Loucy (cell line): ENCODE measurements at regions not wholly inside any gene's neighbourhood (a gene's known extent, or its start where the extent isn't known, plus 50 kb on each side); places are given as distances from the start of the nearest gene placed in this dataset.
"Not testable (repeated sequence)": the region's sequence is repeated elsewhere in the genome, so short reads cannot be mapped to it uniquely, and the experiment has no call there.

ENCODE experiments used
- H2AFZ ChIP-seq: fragments of 200-600 bp; sonication (generic); 2 replicates; pipeline ENCODE4 v1.6.0; 2016; ENCODE audit warnings: antibody characterized with exemption, mild to moderate bottlenecking, low read length, moderate library complexity
- H3F3A ChIP-seq: fragments of 200-600 bp; 2 replicates; pipeline ENCODE4 v1.6.0; 2016; ENCODE audit warnings: antibody characterized with exemption, low read depth, mild to moderate bottlenecking
- H3K27me3 ChIP-seq: fragments of 200-600 bp; sonication (generic); 2 replicates; pipeline ENCODE4 v1.6.1; 2014; ENCODE audit warnings: low read length, mild to moderate bottlenecking; ENCODE audit not compliant: insufficient read depth, poor library complexity, severe bottlenecking
- H3K36me3 ChIP-seq: fragments of 200-600 bp; sonication (generic); 2 replicates; pipeline ENCODE4 v1.6.1; 2016; ENCODE audit warnings: low read length; ENCODE audit not compliant: insufficient read depth
- H3K4me1 ChIP-seq: fragments of 200-600 bp; sonication (generic); 2 replicates; pipeline ENCODE4 v1.5.1; 2014; ENCODE audit warnings: low read length, mild to moderate bottlenecking; ENCODE audit not compliant: insufficient read depth, poor library complexity, severe bottlenecking
- H3K4me2 ChIP-seq: fragments of 200-600 bp; sonication (generic); 2 replicates; pipeline ENCODE4 v1.6.0; 2014; ENCODE audit warnings: antibody characterized with exemption, low read length, low read depth, mild to moderate bottlenecking; ENCODE audit not compliant: poor library complexity, severe bottlenecking
- H3K4me3 ChIP-seq: fragments of 200-600 bp; sonication (generic); 2 replicates; pipeline ENCODE4 v1.5.1; 2014; ENCODE audit warnings: low read length, mild to moderate bottlenecking, mixed read lengths; ENCODE audit not compliant: poor library complexity, severe bottlenecking
- H3K79me2 ChIP-seq: fragments of 200-600 bp; sonication (generic); 2 replicates; pipeline ENCODE4 v1.6.1; 2014; ENCODE audit warnings: low read length; ENCODE audit not compliant: insufficient read depth
- H3K9ac ChIP-seq: fragments of 200-600 bp; sonication (generic); 2 replicates; pipeline ENCODE4 v1.6.0; 2014; ENCODE audit warnings: mild to moderate bottlenecking, low read depth, low read length, moderate library complexity; ENCODE audit not compliant: poor library complexity, severe bottlenecking
- H3K9me2 ChIP-seq: fragments of 200-600 bp; sonication (generic); replicated peaks from 2 replicates; pipeline ENCODE4 v1.6.1; 2016; ENCODE audit warnings: low read depth, low read length, mixed read lengths
- H3K9me3 ChIP-seq: fragments of 200-600 bp; sonication (generic); 2 replicates; pipeline ENCODE4 v1.6.1; 2014; ENCODE audit warnings: mild to moderate bottlenecking, antibody characterized with exemption, low read length, low read depth; ENCODE audit not compliant: insufficient read depth
- H4K20me1 ChIP-seq: fragments of 200-600 bp; sonication (generic); 2 replicates; pipeline ENCODE4 v1.6.0; 2014; ENCODE audit warnings: antibody characterized with exemption, low read length, mild to moderate bottlenecking; ENCODE audit not compliant: insufficient read depth, poor library complexity, severe bottlenecking

DNA sequence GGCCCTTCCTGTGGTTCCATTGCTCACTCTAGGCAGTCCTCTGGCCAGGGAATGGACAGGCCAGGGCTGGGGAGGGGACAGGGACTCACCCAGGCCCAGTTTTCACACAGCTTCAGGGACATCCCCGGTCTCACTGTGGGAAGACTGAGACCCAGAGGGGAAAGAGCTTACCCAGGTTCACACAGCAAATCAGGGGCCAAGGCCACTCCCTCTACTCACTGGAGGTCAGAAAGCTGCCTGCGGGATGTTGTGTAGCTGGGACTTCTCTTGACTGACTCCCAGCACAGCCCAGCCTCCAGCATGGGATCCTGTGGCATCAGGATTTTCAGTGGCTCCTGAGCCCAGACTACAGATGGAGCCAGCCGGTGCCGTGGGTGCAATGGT, 122.3 kb upstream of the AKAP13 start:
- H3K79me2 ChIP-seq, H3K27me3 ChIP-seq, H3K9me2 ChIP-seq, H3F3A ChIP-seq, H3K4me2 ChIP-seq, H2AFZ ChIP-seq, H3K36me3 ChIP-seq, H4K20me1 ChIP-seq, H3K9me3 ChIP-seq, H3K4me1 ChIP-seq, H3K9ac ChIP-seq: not testable (repeated sequence)
- H3K4me3 ChIP-seq, result peak overlapping the region; percentile 6

DNA sequence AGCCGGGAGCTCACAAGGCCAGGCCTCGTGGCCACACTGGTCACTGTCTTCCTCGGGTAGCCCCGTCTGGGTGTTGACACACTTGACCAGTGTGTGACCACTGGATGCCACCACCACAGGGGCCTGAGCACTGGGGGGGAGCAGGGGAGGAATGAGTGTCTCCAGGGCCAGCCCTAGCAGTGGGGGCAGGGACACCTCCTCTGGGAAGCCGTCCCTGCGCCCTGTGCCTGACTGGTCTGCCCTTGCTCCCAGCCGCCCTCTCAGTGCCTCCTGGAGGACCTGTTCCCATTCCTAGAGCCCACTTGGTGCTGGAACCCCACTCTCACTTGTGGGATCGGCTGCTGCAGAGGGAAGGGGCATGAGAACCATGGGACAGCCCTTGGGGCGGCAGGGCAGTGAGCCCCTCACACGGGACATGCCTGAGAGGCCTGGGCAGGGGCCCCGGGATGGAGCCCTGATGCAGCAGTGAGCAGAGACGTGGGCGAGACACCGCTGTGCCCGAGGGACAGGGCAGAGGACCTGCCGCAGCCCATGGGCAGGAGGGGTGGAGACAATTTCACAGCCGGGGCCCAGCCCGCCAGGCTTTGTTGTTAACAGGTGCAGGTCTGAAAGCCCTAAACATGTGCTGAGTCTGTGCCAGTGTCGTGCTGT, 121.7 kb upstream of the AKAP13 start:
- H3K9ac ChIP-seq, H2AFZ ChIP-seq, H3K36me3 ChIP-seq, H3K4me3 ChIP-seq, H3K4me2 ChIP-seq, H3K79me2 ChIP-seq, H3K4me1 ChIP-seq, H3K9me2 ChIP-seq, H3F3A ChIP-seq, H3K9me3 ChIP-seq, H4K20me1 ChIP-seq, H3K27me3 ChIP-seq: not testable (repeated sequence)

DNA sequence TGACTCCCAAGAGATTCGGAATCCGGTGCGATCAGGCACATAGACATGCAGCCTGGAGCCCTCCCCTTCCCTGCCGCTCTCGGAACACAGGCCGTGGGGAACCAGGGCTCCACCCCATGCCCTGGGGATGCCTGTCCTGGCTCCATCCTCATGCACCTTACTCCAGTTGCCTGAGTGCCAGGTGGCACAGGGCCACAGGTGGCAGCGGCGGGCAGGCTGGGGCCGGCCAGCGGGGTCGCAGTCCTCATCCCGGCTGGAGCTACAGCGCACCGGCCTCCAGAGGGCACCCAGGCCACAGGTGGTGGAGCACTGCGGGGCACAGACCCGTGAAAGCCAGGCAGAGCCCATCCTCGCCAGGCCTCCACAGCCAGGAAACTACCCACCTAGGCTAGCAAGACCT, 119.9 kb upstream of the AKAP13 start:
- H3K79me2 ChIP-seq, H3K4me2 ChIP-seq, H3K27me3 ChIP-seq, H3F3A ChIP-seq, H3K36me3 ChIP-seq, H3K9me3 ChIP-seq, H2AFZ ChIP-seq, H3K4me1 ChIP-seq, H3K9ac ChIP-seq, H4K20me1 ChIP-seq, H3K9me2 ChIP-seq, H3K4me3 ChIP-seq: not testable (repeated sequence)

DNA sequence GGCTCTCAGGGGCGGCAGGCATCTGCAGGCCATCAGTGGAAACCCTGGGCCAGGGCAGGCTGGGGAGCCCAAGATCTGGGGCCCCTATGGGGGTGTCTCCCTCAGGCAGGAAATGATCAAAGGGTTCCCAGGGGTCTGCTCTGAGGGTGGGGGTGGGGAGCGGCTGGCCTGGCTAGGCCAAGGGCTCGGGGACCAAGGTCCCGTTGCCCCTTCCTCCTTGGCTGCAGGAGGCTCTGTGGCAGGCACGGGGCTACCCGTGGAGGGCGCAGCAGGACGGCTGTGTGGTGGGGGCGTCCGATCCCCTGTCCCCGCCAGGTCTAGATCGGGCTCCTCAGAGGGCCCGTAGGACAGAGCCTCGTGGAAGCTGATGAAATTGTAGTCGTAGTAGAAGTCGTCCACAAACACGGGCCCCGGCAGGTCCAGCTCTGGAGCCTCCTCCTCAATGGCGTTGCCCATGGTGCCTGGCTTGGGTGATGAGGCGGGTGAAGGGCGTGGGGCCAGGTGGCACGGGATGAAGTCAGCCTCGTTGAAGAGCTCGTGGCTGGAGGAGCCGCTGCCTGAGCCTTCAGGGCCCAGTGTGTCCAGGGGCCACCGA, 117.8 kb upstream of the AKAP13 start:
- H3K4me2 ChIP-seq, H3K27me3 ChIP-seq, H3K79me2 ChIP-seq, H3K9ac ChIP-seq, H3K9me2 ChIP-seq, H3K9me3 ChIP-seq, H3K4me1 ChIP-seq, H3K4me3 ChIP-seq, H3K36me3 ChIP-seq, H4K20me1 ChIP-seq, H3F3A ChIP-seq, H2AFZ ChIP-seq: not testable (repeated sequence)

DNA sequence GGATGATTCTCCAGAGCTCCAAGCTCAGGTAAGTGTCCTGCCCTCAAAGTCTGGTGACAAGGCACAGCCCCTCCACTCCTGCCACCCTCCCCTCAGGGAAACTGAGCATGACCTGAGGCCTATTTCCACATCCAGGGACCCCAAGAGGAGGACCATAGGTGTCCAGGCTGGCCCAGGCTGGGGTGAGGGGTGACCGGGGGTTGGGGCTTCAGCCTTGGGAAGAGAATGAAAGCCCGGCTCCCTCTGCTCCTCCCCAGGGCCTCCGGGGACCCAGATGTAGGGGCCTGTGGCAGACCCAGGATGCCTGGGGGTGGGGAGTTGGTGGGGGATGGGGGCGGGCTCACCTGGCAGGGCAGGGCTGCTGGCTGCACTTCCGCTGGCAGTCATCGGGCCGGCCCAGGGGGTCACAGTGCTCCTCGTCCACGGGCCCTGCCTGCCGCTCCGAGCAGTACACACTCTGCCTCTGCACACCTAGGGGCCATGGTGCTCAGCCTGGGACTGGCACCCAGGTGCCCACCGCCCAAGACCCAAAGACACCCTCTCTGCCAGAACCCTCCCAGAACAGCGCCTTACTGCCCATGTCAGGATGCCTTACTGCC, 116.5 kb upstream of the AKAP13 start:
- H3K36me3 ChIP-seq, H3K9me3 ChIP-seq, H2AFZ ChIP-seq, H3K79me2 ChIP-seq, H4K20me1 ChIP-seq, H3K27me3 ChIP-seq, H3K9me2 ChIP-seq, H3K9ac ChIP-seq, H3F3A ChIP-seq, H3K4me3 ChIP-seq, H3K4me2 ChIP-seq, H3K4me1 ChIP-seq: not testable (repeated sequence)

DNA sequence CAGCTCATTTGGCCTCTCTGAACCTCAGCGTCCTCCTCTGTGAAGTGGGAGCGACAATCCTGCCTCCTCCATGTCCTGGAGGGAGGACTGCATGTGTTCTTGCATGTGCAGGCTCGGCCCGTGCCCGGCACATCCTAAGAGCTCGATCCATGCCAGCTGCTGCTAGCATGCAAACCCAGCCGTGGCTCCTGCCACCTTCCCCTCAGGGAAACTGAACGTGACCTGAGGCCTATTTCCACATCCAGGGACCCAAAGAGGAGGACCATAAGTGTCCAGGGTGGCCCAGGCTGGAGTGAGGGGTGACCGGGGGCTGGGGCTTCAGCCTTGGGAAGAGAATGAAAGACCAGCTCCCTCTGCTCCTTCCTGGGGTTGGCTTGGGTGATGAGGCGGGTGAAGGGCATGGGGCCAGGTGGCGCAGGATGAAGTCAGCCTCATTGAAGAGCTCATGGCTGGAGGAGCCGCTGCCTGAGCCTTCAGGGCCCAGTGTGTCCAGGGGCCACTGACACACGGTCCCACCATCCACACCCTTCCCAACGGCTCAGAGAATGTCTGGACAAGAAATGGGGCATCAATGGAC, 115.7 kb upstream of the AKAP13 start:
- not testable (repeated sequence) for H3K4me3 ChIP-seq, H3K36me3 ChIP-seq, H3K27me3 ChIP-seq, H2AFZ ChIP-seq, H3K9me2 ChIP-seq, H3K9ac ChIP-seq, H3F3A ChIP-seq, H3K4me2 ChIP-seq, H3K79me2 ChIP-seq, H4K20me1 ChIP-seq, H3K9me3 ChIP-seq, H3K4me1 ChIP-seq

DNA sequence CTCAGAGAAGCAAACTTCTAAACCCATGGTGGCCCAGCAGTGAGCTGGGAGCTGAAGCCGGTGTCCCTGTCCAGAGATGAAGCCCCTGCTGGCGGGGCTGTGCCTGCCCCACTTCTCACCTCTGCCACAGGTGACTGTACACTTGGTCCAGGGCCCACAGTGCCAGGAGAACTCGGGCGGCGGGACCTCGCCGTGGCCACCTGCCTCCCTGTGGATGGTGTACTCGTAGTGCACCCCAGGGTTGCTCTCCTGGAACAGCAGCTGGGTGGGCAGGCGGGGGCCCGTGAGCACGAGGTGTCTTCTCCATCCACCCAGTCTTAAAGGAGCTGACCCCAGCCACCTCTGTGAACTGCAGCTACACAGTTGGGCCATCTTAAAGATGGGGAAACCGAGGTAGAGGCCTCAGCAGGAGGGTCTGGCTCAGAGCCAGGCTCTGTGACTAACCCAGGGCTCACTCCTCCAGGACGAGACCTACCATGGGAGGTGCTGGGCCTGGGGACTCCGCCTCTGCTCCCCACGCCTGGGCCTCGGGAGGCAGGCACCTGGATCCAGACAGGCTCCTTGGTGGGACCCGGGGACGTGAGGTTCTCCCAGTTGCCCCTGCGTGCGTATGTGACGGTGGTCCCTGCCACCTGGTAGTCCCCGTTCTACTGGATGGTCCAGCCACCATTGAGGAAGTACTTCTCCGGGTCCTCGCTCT, 113.1 kb upstream of the AKAP13 start:
- H3K9ac ChIP-seq, H3K79me2 ChIP-seq, H3K9me2 ChIP-seq, H3K4me1 ChIP-seq, H3K36me3 ChIP-seq, H3F3A ChIP-seq, H3K4me3 ChIP-seq, H4K20me1 ChIP-seq, H3K4me2 ChIP-seq, H2AFZ ChIP-seq, H3K27me3 ChIP-seq, H3K9me3 ChIP-seq: not testable (repeated sequence)
